PC-9 (cell line): ENCODE measurements at regions not wholly inside any gene's neighbourhood (a gene's known extent, or its start where the extent isn't known, plus 50 kb on each side); places are given as distances from the start of the nearest gene placed in this dataset.

ENCODE experiments used
- EZH2 ChIP-seq: fragments of 200-600 bp; sonication (generic); IDR thresholded peaks from 2 replicates; pipeline ENCODE4 v1.8.0; 2017; ENCODE audit warnings: antibody characterized with exemption, low read depth
- TF ChIP-seq, protein P1 (sequence below): fragments of 200-600 bp; sonication (generic); conservative IDR thresholded peaks from 2 replicates; pipeline ENCODE4 v1.6.1; 2017; ENCODE audit warnings: mixed run types, antibody characterized with exemption, mild to moderate bottlenecking, moderate library complexity

DNA sequence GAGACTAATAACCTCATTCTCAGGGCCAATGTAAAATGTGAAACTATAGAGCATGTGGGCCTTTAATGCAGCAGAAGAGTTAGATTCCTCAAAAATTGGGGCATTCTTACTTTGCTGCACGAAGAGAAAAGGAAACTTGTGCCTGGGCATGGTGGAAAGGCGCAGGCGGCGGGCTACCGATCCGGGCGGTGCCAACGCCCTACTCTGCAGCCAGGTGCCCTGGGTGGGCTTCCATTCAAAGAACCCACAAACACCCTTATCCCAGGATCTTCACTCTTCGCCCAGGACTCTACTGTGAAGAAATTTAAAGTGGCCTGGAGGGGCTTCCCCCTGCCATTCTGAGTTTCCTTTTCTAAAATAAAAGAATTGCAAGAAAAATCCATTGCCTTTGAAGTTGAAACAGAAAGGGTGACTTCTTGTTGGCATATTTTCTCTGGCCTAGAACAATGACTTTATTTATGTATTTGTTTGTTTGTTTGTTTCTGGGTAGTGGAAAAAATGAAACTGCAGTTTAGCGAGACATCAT lies 124.9 kb downstream of the TMEM161B start:
- TF ChIP-seq, protein P1, sequence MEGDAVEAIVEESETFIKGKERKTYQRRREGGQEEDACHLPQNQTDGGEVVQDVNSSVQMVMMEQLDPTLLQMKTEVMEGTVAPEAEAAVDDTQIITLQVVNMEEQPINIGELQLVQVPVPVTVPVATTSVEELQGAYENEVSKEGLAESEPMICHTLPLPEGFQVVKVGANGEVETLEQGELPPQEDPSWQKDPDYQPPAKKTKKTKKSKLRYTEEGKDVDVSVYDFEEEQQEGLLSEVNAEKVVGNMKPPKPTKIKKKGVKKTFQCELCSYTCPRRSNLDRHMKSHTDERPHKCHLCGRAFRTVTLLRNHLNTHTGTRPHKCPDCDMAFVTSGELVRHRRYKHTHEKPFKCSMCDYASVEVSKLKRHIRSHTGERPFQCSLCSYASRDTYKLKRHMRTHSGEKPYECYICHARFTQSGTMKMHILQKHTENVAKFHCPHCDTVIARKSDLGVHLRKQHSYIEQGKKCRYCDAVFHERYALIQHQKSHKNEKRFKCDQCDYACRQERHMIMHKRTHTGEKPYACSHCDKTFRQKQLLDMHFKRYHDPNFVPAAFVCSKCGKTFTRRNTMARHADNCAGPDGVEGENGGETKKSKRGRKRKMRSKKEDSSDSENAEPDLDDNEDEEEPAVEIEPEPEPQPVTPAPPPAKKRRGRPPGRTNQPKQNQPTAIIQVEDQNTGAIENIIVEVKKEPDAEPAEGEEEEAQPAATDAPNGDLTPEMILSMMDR: no peak
- no peak for TF ChIP-seq EZH2
